HG03571 (cell line): ENCODE measurements at regions not wholly inside any gene's neighbourhood (a gene's known extent, or its start where the extent isn't known, plus 50 kb on each side); places are given as distances from the start of the nearest gene placed in this dataset.
"Not testable (repeated sequence)": the region's sequence is repeated elsewhere in the genome, so short reads cannot be mapped to it uniquely, and the experiment has no call there.

Source experiments
- ATAC-seq: cut with Tn5 transposase; IDR thresholded peaks from one replicate; pipeline ENCODE4 v1.9.1; 2021; ENCODE audit not compliant: unreplicated experiment

- no peak for ATAC-seq
These were observed 853.5 kb downstream of the TRIML1 start for GRCh38 chr4:188992706-188993105.

GRCh38 chr4:188993871-188994270 lies 854.6 kb downstream of the TRIML1 start:
- ATAC-seq, result no peak

GRCh38 chr4:189001283-189001970 lies 862.2 kb downstream of the TRIML1 start:
- ATAC-seq, result no peak

GRCh38 chr4:189001971-189002450 lies 862.8 kb downstream of the TRIML1 start:
- ATAC-seq, result no peak

- no peak for ATAC-seq
These were observed 863.2 kb downstream of the TRIML1 start for GRCh38 chr4:189002475-189002874.

- ATAC-seq, result not testable (repeated sequence)
These were observed 871.4 kb downstream of the TRIML1 start for GRCh38 chr4:189010452-189011217.

- no peak for ATAC-seq
These were observed 882.6 kb downstream of the TRIML1 start for GRCh38 chr4:189021831-189022230.

GRCh38 chr4:189022440-189023035 lies 883.3 kb downstream of the TRIML1 start:
- no peak for ATAC-seq

- no peak for ATAC-seq
These were observed 890.8 kb downstream of the TRIML1 start for GRCh38 chr4:189029976-189030504.

- no peak for ATAC-seq
These were observed 893.5 kb downstream of the TRIML1 start for GRCh38 chr4:189032606-189033338.

GRCh38 chr4:189033801-189034347 lies 894.6 kb downstream of the TRIML1 start:
- no peak for ATAC-seq

- no peak for ATAC-seq
These were observed 895.9 kb downstream of the TRIML1 start for GRCh38 chr4:189035091-189035490.

- ATAC-seq, result no peak
These were observed 896.4 kb downstream of the TRIML1 start for GRCh38 chr4:189035654-189036053.

GRCh38 chr4:189036906-189037305 lies 897.7 kb downstream of the TRIML1 start:
- no peak for ATAC-seq

GRCh38 chr4:189046642-189047041 lies 894.0 kb upstream of the FRG1 start:
- no peak for ATAC-seq

- no peak for ATAC-seq
These were observed 892.6 kb upstream of the FRG1 start for GRCh38 chr4:189048119-189048518.

GRCh38 chr4:189049682-189050081 lies 891.0 kb upstream of the FRG1 start:
- no peak for ATAC-seq

- ATAC-seq, result no peak
These were observed 890.0 kb upstream of the FRG1 start for GRCh38 chr4:189050643-189051042.

- no peak for ATAC-seq
These were observed 887.1 kb upstream of the FRG1 start for GRCh38 chr4:189053621-189054020.

- no peak for ATAC-seq
These were observed 880.6 kb upstream of the FRG1 start for GRCh38 chr4:189060104-189060503.
